Kidney capillary endothelial cell (primary cell): ENCODE measurements at regions not wholly inside any gene's neighbourhood (a gene's known extent, or its start where the extent isn't known, plus 50 kb on each side); places are given as distances from the start of the nearest gene placed in this dataset.

Experiments
- DNase-seq: peaks from one replicate; pipeline ENCODE4 v3.0.0-alpha.2; 2018; ENCODE audit warnings: low spot score

GRCh38 chr18:78566720-78567119 is 412.9 kb upstream of the SALL3 start:
- no peak for DNase-seq

- DNase-seq, result no peak
Observed at GRCh38 chr18:78571063-78571785, 408.4 kb upstream of the SALL3 start.

- no peak for DNase-seq
Observed at GRCh38 chr18:78571831-78572347, 407.7 kb upstream of the SALL3 start.

GRCh38 chr18:78573773-78574172 is 405.8 kb upstream of the SALL3 start:
- DNase-seq, result no peak

- no peak for DNase-seq
Observed at GRCh38 chr18:78576967-78577366, 402.7 kb upstream of the SALL3 start.

GRCh38 chr18:78579449-78579848 is 400.2 kb upstream of the SALL3 start:
- DNase-seq, result no peak

- no peak for DNase-seq
Observed at GRCh38 chr18:78579854-78580577, 399.6 kb upstream of the SALL3 start.

GRCh38 chr18:78580835-78581339 is 398.7 kb upstream of the SALL3 start:
- no peak for DNase-seq

- no peak for DNase-seq
Observed at GRCh38 chr18:78582181-78582709, 397.4 kb upstream of the SALL3 start.

GRCh38 chr18:78582898-78583738 is 396.5 kb upstream of the SALL3 start:
- no peak for DNase-seq

GRCh38 chr18:78583739-78584458 is 395.7 kb upstream of the SALL3 start:
- DNase-seq, result no peak

GRCh38 chr18:78584459-78585022 is 395.1 kb upstream of the SALL3 start:
- no peak for DNase-seq

- no peak for DNase-seq
Observed at GRCh38 chr18:78586586-78586985, 393.0 kb upstream of the SALL3 start.

GRCh38 chr18:78587096-78587495 is 392.5 kb upstream of the SALL3 start:
- DNase-seq, result no peak

GRCh38 chr18:78587626-78588600 is 391.7 kb upstream of the SALL3 start:
- DNase-seq, result no peak

- DNase-seq, result no peak
Observed at GRCh38 chr18:78589916-78590437, 389.6 kb upstream of the SALL3 start.

- no peak for DNase-seq
Observed at GRCh38 chr18:78595453-78595852, 384.2 kb upstream of the SALL3 start.

GRCh38 chr18:78595924-78596573 is 383.6 kb upstream of the SALL3 start:
- peak; percentile 2 for DNase-seq

GRCh38 chr18:78596794-78597345 is 382.7 kb upstream of the SALL3 start:
- peak; percentile 26 for DNase-seq
